Astrocyte (in vitro differentiated cells and primary cell): ENCODE measurements at regions not wholly inside any gene's neighbourhood (a gene's known extent, or its start where the extent isn't known, plus 50 kb on each side); places are given as distances from the start of the nearest gene placed in this dataset.

Experiments
- EZH2 ChIP-seq: IDR thresholded peaks from 2 replicates; pipeline ENCODE4 v1.6.1; 2012; ENCODE audit warnings: mild to moderate bottlenecking, low read length, inconsistent platforms; ENCODE audit not compliant: insufficient read depth
- TF ChIP-seq, protein P1 (sequence below): IDR thresholded peaks from 2 replicates; pipeline ENCODE4 v1.5.1; 2011; ENCODE audit warnings: low read depth, mild to moderate bottlenecking, inconsistent platforms, low read length, moderate library complexity; ENCODE audit not compliant: insufficient read depth

GRCh38 chr19:27754700-27755099, 1458.3 kb downstream of the UQCRFS1 start:
- TF ChIP-seq, protein P1, sequence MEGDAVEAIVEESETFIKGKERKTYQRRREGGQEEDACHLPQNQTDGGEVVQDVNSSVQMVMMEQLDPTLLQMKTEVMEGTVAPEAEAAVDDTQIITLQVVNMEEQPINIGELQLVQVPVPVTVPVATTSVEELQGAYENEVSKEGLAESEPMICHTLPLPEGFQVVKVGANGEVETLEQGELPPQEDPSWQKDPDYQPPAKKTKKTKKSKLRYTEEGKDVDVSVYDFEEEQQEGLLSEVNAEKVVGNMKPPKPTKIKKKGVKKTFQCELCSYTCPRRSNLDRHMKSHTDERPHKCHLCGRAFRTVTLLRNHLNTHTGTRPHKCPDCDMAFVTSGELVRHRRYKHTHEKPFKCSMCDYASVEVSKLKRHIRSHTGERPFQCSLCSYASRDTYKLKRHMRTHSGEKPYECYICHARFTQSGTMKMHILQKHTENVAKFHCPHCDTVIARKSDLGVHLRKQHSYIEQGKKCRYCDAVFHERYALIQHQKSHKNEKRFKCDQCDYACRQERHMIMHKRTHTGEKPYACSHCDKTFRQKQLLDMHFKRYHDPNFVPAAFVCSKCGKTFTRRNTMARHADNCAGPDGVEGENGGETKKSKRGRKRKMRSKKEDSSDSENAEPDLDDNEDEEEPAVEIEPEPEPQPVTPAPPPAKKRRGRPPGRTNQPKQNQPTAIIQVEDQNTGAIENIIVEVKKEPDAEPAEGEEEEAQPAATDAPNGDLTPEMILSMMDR: no peak
- no peak for TF ChIP-seq EZH2
